ENCODE measurements at regions not wholly inside any gene's neighbourhood (a gene's known extent, or its start where the extent isn't known, plus 50 kb on each side); places are given as distances from the start of the nearest gene placed in this dataset.

DNA sequence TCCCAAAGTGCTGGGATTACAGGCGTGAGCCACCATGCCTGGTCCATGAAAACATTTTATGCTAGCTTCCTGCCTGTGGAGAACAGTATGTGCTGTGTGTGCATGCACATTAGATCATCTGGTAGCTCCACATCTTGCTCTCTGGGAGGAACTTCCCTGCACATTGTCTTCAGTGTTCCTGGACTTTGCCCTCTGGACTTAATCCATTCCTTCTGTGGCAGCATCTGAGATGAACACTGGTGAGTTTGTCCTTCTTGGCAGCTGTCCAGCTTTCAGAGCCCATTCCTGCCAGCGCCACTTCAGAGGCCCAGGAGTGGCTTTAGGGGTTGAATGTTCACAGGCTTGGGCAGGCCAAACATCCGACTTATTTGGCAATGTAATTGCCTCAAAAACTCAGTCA lies 65.2 kb downstream of the POU3F3 start:
- no peak for ATAC-seq
- TF ChIP-seq POLR2A (IDR thresholded peaks at IDR 0.05), result no peak
- TF ChIP-seq, protein P1, sequence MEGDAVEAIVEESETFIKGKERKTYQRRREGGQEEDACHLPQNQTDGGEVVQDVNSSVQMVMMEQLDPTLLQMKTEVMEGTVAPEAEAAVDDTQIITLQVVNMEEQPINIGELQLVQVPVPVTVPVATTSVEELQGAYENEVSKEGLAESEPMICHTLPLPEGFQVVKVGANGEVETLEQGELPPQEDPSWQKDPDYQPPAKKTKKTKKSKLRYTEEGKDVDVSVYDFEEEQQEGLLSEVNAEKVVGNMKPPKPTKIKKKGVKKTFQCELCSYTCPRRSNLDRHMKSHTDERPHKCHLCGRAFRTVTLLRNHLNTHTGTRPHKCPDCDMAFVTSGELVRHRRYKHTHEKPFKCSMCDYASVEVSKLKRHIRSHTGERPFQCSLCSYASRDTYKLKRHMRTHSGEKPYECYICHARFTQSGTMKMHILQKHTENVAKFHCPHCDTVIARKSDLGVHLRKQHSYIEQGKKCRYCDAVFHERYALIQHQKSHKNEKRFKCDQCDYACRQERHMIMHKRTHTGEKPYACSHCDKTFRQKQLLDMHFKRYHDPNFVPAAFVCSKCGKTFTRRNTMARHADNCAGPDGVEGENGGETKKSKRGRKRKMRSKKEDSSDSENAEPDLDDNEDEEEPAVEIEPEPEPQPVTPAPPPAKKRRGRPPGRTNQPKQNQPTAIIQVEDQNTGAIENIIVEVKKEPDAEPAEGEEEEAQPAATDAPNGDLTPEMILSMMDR (IDR thresholded peaks at IDR 0.05), result no peak

DNA sequence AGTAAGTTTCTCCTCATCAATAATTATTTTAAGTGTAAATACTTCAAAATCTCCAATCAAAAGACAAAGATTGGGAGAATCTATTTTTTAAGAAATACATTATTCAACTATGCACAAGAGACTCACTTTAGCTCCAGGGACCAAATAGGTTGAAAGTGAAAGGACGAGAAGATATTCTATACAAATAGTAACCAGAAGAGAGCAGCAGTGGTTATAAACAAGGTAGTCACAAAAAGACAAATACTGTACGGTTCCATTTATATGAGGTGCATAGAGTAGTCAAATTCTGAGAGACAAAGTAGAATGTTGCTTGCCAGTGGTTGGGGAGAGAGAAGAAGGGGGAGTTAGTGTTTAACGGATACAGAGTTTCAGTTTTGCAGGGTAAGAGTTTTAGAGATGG lies 69.8 kb downstream of the POU3F3 start:
- no peak for ATAC-seq
- TF ChIP-seq POLR2A (IDR thresholded peaks at IDR 0.05), result no peak
- TF ChIP-seq, protein P1 (IDR thresholded peaks at IDR 0.05), result no peak
- H3K4me3 ChIP-seq, result no peak overlapping the region

More for the DNA sequence above, 65.2 kb downstream of the POU3F3 start:
- Histone ChIP-seq H3K27ac (no peak overlapping the region), H3K27me3 (no peaks in the 10 kb centered on the region), H3K36me3 (replicated peaks in 1 of 2; ENCODE audit: insufficient read depth in 1 of 2, low read depth in 2 of 2) (no peaks in the 10 kb centered on the region), H3K4me1 (no peaks in the 10 kb centered on the region), H3K9me3 (no peaks in the 10 kb centered on the region), H3K4me3 (no peak overlapping the region)
- intact Hi-C loops (cut with DNase I), result no loop called here
- 54 to 59% methylated on average over 3 of the region's 3 CpGs for WGBS, 2 donors
- DNase-seq, result peak in 2 of 4 donors; percentile 21 to 29

DNA sequence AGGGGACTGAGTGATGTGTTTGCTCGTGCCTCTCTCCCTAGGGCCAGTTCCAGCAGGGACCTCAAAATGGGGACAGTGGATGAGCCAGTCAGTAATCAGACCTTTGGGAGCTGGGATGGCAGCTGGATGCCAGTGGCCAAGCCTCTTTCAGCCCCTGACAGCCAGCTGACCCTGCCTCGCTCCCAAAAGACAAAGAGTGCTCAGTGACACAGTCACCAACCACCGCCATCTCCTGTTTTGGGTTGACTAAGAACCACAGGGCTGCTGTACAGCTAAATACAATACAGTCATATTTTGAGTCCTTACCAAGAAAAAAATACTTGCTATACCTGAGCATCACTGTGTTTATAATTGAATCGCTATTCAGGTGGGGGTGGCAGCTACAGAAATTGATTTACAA lies 75.7 kb downstream of the POU3F3 start:
- H3K27me3 ChIP-seq, result no peaks in the 10 kb centered on the region
- DNase-seq (no peak), ATAC-seq (no peak)
- H3K4me1 ChIP-seq, result no peaks in the 10 kb centered on the region
- intact Hi-C loops (cut with DNase I), result no loop called here
- H3K27ac ChIP-seq, result no peak overlapping the region
- H3K9me3 ChIP-seq, result no peaks in the 10 kb centered on the region
- no peak overlapping the region for H3K4me3 ChIP-seq
- TF ChIP-seq, protein P1 (IDR thresholded peaks at IDR 0.05), result no peak
- no peak for TF ChIP-seq POLR2A (IDR thresholded peaks at IDR 0.05)
- H3K36me3 ChIP-seq (replicated peaks in 1 of 2; ENCODE audit: insufficient read depth in 1 of 2, low read depth in 2 of 2), result no peaks in the 10 kb centered on the region
- 56 to 68% methylated on average over 4 of the region's 4 CpGs for WGBS, 2 donors

More for the DNA sequence above, 69.8 kb downstream of the POU3F3 start:
- DNase-seq, result no peak
- Histone ChIP-seq H3K9me3 (no peaks in the 10 kb centered on the region), H3K4me1 (no peaks in the 10 kb centered on the region), H3K36me3 (replicated peaks in 1 of 2; ENCODE audit: insufficient read depth in 1 of 2, low read depth in 2 of 2) (no peaks in the 10 kb centered on the region), H3K27ac (no peak overlapping the region), H3K27me3 (no peaks in the 10 kb centered on the region)
- intact Hi-C loops (cut with DNase I), result no loop called here
- 49 to 51% methylated on average over 3 of the region's 3 CpGs for WGBS, 2 donors

DNA sequence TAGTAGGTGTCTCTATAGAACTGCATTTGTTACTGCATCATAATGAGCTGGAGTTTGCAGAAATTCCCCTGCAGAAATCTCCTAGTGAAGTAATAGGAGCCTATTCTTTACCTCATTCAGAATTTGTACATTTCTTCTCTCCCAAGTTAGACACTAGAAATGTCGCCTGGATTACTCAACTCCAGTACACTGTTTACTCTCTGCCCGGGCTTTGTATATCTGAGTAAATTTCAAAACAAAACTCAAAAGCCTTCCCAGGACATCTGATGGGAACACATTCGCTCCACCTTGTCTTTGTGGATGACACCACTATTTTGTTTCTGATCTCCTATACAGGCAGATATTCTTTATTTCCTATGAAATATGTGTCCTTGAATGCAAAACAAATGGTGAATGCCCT lies 76.8 kb downstream of the POU3F3 start:
- H3K4me1 ChIP-seq, result no peaks in the 10 kb centered on the region
- intact Hi-C loops (cut with DNase I), result no loop called here
- no peaks in the 10 kb centered on the region for H3K27me3 ChIP-seq
- WGBS, 2 donors, result 52% methylated on average over 3 of the region's 3 CpGs
- no peak overlapping the region for H3K27ac ChIP-seq
- no peaks in the 10 kb centered on the region for H3K36me3 ChIP-seq (replicated peaks in 1 of 2; ENCODE audit: insufficient read depth in 1 of 2, low read depth in 2 of 2)
- H3K4me3 ChIP-seq, result no peak overlapping the region
- ATAC-seq (no peak), DNase-seq (no peak)
- no peaks in the 10 kb centered on the region for H3K9me3 ChIP-seq
- no peak for TF ChIP-seq POLR2A (IDR thresholded peaks at IDR 0.05)
- TF ChIP-seq, protein P1 (IDR thresholded peaks at IDR 0.05), result no peak

DNA sequence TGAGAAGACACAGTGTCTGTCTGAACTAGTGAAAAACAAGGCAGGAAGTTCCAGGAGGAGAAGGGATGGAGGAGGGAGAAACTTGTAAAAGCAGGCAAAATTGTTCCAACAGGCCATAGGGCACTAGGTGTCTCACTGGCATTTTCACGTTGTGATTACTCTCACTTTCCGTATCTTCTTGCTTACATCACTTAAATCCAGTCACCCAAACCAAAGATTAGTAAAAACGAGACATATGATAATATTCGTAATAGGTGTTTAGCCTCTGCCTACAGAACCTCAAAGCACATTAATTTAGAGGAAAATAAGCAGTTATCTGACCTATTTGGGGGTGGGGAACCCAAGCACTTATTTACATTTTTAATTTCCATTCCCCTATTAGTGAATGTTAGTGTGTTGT lies 78.3 kb downstream of the POU3F3 start:
- H3K4me1 ChIP-seq, result no peaks in the 10 kb centered on the region
- 55 to 59% methylated on average over 4 of the region's 4 CpGs for WGBS, 2 donors
- H3K36me3 ChIP-seq (replicated peaks in 1 of 2; ENCODE audit: insufficient read depth in 1 of 2, low read depth in 2 of 2), result no peaks in the 10 kb centered on the region
- no peak overlapping the region for H3K4me3 ChIP-seq
- H3K27ac ChIP-seq, result no peak overlapping the region
- ATAC-seq, result no peak
- TF ChIP-seq, protein P1 (IDR thresholded peaks at IDR 0.05), result no peak
- TF ChIP-seq POLR2A (IDR thresholded peaks at IDR 0.05), result no peak
- intact Hi-C loops (cut with DNase I), result no loop called here
- no peaks in the 10 kb centered on the region for H3K9me3 ChIP-seq
- H3K27me3 ChIP-seq, result no peaks in the 10 kb centered on the region
- no peak for DNase-seq
